Jurkat, Clone E6-1 (cell line): ENCODE measurements at regions not wholly inside any gene's neighbourhood (a gene's known extent, or its start where the extent isn't known, plus 50 kb on each side); places are given as distances from the start of the nearest gene placed in this dataset.
"Not testable (repeated sequence)": the region's sequence is repeated elsewhere in the genome, so short reads cannot be mapped to it uniquely, and the experiment has no call there.

ENCODE experiments used
- DNase-seq: peaks from one replicate; pipeline ENCODE4 v3.0.0-alpha.2; 2011; ENCODE audit warnings: low read depth, low spot score
- H3K4me3 ChIP-seq: 2 replicates; pipeline ENCODE4 v1.5.1; 2011; ENCODE audit warnings: mild to moderate bottlenecking, low read length, control low read depth, moderate library complexity

- DNase-seq, result peak; percentile 27
- no peak overlapping the region for H3K4me3 ChIP-seq
Observed at GRCh38 chr22:26835929-26836528, 178.6 kb downstream of the MIAT start.

- no peak for DNase-seq
- H3K4me3 ChIP-seq, result no peak overlapping the region
Observed at GRCh38 chr22:26837784-26838470, 180.5 kb downstream of the MIAT start.

- H3K4me3 ChIP-seq, result no peak overlapping the region
- no peak for DNase-seq
Observed at GRCh38 chr22:26838471-26838825, 181.1 kb downstream of the MIAT start.

- H3K4me3 ChIP-seq, result no peak overlapping the region
- DNase-seq, result no peak
Observed at GRCh38 chr22:26839216-26839615, 181.8 kb downstream of the MIAT start.

GRCh38 chr22:26840770-26841169 is 183.4 kb downstream of the MIAT start:
- not testable (repeated sequence) for H3K4me3 ChIP-seq, DNase-seq

- H3K4me3 ChIP-seq, result no peak overlapping the region
- no peak for DNase-seq
Observed at GRCh38 chr22:26842103-26842502, 184.7 kb downstream of the MIAT start.

GRCh38 chr22:26845021-26845743 is 187.8 kb downstream of the MIAT start:
- no peak for DNase-seq
- H3K4me3 ChIP-seq, result no peak overlapping the region

GRCh38 chr22:26846076-26846475 is 188.7 kb downstream of the MIAT start:
- no peak overlapping the region for H3K4me3 ChIP-seq
- no peak for DNase-seq

GRCh38 chr22:26846645-26847044 is 189.3 kb downstream of the MIAT start:
- DNase-seq, result no peak
- no peak overlapping the region for H3K4me3 ChIP-seq

GRCh38 chr22:26847046-26847445 is 189.7 kb downstream of the MIAT start:
- no peak overlapping the region for H3K4me3 ChIP-seq
- no peak for DNase-seq

GRCh38 chr22:26847816-26848215 is 190.4 kb downstream of the MIAT start:
- no peak for DNase-seq
- no peak overlapping the region for H3K4me3 ChIP-seq

- H3K4me3 ChIP-seq, result no peak overlapping the region
- DNase-seq, result no peak
Observed at GRCh38 chr22:26848244-26848920, 191.0 kb downstream of the MIAT start.

GRCh38 chr22:26849575-26849974 is 192.2 kb downstream of the MIAT start:
- no peak overlapping the region for H3K4me3 ChIP-seq

GRCh38 chr22:26851125-26851524 is 193.7 kb downstream of the MIAT start:
- no peak for DNase-seq
- H3K4me3 ChIP-seq, result no peak overlapping the region

More at GRCh38 chr22:26849575-26849974, 192.2 kb downstream of the MIAT start:
- no peak for DNase-seq

- H3K4me3 ChIP-seq, result no peak overlapping the region
- DNase-seq, result peak; percentile 10
Observed at GRCh38 chr22:26852176-26852575, 194.8 kb downstream of the MIAT start.

- no peak overlapping the region for H3K4me3 ChIP-seq
- DNase-seq, result no peak
Observed at GRCh38 chr22:26853071-26853470, 195.7 kb downstream of the MIAT start.

- H3K4me3 ChIP-seq, result no peak overlapping the region
- no peak for DNase-seq
Observed at GRCh38 chr22:26853495-26853894, 196.1 kb downstream of the MIAT start.

GRCh38 chr22:26857169-26857568 is 199.8 kb downstream of the MIAT start:
- no peak for DNase-seq
- no peak overlapping the region for H3K4me3 ChIP-seq

- DNase-seq, result no peak
- H3K4me3 ChIP-seq, result no peak overlapping the region
Observed at GRCh38 chr22:26860301-26860700, 202.9 kb downstream of the MIAT start.

GRCh38 chr22:26865021-26865420 is 207.6 kb downstream of the MIAT start:
- H3K4me3 ChIP-seq, result no peak overlapping the region
- no peak for DNase-seq
